Loucy (cell line): ENCODE measurements at regions not wholly inside any gene's neighbourhood (a gene's known extent, or its start where the extent isn't known, plus 50 kb on each side); places are given as distances from the start of the nearest gene placed in this dataset.

ENCODE experiments used
- CTCF ChIP-seq: fragments of 200-600 bp; sonication (generic); conservative IDR thresholded peaks from 2 replicates; pipeline ENCODE4 v1.5.1; 2014; ENCODE audit warnings: mild to moderate bottlenecking, antibody characterized with exemption, low read length
- EZH2phosphoT487 ChIP-seq: fragments of 200-600 bp; IDR thresholded peaks from 2 replicates; pipeline ENCODE4 v1.6.1; 2018; ENCODE audit warnings: antibody characterized with exemption, mild to moderate bottlenecking, moderate library complexity, borderline replicate concordance

- TF ChIP-seq CTCF (no peak), EZH2phosphoT487 (no peak)
Observed at GRCh38 chr11:79809487-79809886, 368.7 kb upstream of the TENM4 start.
